Suprapubic skin (tissue), 4 donors: ENCODE measurements at regions not wholly inside any gene's neighbourhood (a gene's known extent, or its start where the extent isn't known, plus 50 kb on each side); places are given as distances from the start of the nearest gene placed in this dataset.

Experiments used
- POLR2A ChIP-seq, 2 donors: fragments of 450-650 bp; IDR thresholded peaks; one replicate each; pipeline ENCODE4 v1.6.1; 2017; ENCODE audit warnings: antibody characterized with exemption in 2 of 2, mild to moderate bottlenecking in 2 of 2, moderate library complexity in 2 of 2
- POLR2AphosphoS5 ChIP-seq, 3 donors: sonication (generic); formaldehyde crosslinking; IDR thresholded peaks; one replicate each; pipeline ENCODE4 v1.6.1; 2017; ENCODE audit warnings: antibody characterized with exemption in 3 of 3
- TF ChIP-seq, protein P1 (sequence below), 2 donors: fragments of 200-600 bp in 1 of 2; fragments of 450-650 bp in 1 of 2; sonication (generic) in 1 of 2; IDR thresholded peaks; one replicate each; pipeline ENCODE4 v1.5.1; 2016 to 2019; ENCODE audit warnings: antibody characterized with exemption in 2 of 2, mild to moderate bottlenecking in 1 of 2, moderate library complexity in 1 of 2

DNA sequence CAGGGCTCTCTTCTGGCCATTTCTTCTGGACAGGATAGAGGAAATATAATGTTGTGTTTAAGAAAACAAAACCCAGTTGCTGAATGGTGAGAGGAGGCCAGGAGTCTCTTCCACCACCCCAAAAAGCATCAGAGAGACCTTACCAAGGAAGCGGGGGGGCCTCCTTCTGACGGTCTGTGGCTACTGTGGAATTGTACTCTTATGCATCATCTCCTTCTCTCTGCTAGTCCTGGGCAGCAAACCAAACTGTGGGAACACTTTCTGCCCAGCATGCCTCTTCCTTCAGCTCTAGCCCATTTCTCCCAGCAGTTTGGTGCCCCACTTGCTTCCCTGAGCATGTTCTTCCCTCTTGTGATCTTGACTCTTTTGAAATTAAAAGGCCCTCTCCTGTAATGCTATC lies 157.7 kb downstream of the HHIPL2 start:
- TF ChIP-seq, protein P1, sequence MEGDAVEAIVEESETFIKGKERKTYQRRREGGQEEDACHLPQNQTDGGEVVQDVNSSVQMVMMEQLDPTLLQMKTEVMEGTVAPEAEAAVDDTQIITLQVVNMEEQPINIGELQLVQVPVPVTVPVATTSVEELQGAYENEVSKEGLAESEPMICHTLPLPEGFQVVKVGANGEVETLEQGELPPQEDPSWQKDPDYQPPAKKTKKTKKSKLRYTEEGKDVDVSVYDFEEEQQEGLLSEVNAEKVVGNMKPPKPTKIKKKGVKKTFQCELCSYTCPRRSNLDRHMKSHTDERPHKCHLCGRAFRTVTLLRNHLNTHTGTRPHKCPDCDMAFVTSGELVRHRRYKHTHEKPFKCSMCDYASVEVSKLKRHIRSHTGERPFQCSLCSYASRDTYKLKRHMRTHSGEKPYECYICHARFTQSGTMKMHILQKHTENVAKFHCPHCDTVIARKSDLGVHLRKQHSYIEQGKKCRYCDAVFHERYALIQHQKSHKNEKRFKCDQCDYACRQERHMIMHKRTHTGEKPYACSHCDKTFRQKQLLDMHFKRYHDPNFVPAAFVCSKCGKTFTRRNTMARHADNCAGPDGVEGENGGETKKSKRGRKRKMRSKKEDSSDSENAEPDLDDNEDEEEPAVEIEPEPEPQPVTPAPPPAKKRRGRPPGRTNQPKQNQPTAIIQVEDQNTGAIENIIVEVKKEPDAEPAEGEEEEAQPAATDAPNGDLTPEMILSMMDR (IDR thresholded peaks at IDR 0.05): no peak
- TF ChIP-seq POLR2AphosphoS5 (IDR thresholded peaks at IDR 0.05) (no peak), POLR2A (IDR thresholded peaks at IDR 0.05) (no peak)
